AG09319 (cell line): ENCODE measurements at regions not wholly inside any gene's neighbourhood (a gene's known extent, or its start where the extent isn't known, plus 50 kb on each side); places are given as distances from the start of the nearest gene placed in this dataset.

Source experiments
- DNase-seq: peaks from one replicate; pipeline ENCODE4 v3.0.0-alpha.2; 2010; ENCODE audit warnings: low read depth; ENCODE audit errors: extremely low read depth
- CTCF ChIP-seq: IDR thresholded peaks from 2 replicates; pipeline ENCODE4 v1.5.1; 2011; ENCODE audit warnings: low read depth, mild to moderate bottlenecking, inconsistent platforms, low read length, moderate library complexity

GRCh38 chr12:89106950-89107349 lies 245.4 kb downstream of the DUSP6 start:
- TF ChIP-seq CTCF = no peak
- DNase-seq = no peak

GRCh38 chr12:89105243-89105642 lies 247.1 kb downstream of the DUSP6 start:
- no peak for TF ChIP-seq CTCF
- DNase-seq = no peak

GRCh38 chr12:89103831-89104230 lies 248.5 kb downstream of the DUSP6 start:
- no peak for TF ChIP-seq CTCF
- no peak for DNase-seq

GRCh38 chr12:89101440-89101839 lies 250.9 kb downstream of the DUSP6 start:
- no peak for TF ChIP-seq CTCF
- no peak for DNase-seq

- no peak for DNase-seq
- no peak for TF ChIP-seq CTCF
Observed at GRCh38 chr12:89098441-89099112, 253.7 kb downstream of the DUSP6 start.

- no peak for TF ChIP-seq CTCF
- no peak for DNase-seq
Observed at GRCh38 chr12:89092297-89092696, 260.0 kb downstream of the DUSP6 start.

- TF ChIP-seq CTCF = no peak
- no peak for DNase-seq
Observed at GRCh38 chr12:89091293-89091841, 260.9 kb downstream of the DUSP6 start.
